ENCODE measurements at regions not wholly inside any gene's neighbourhood (a gene's known extent, or its start where the extent isn't known, plus 50 kb on each side); places are given as distances from the start of the nearest gene placed in this dataset.

DNA sequence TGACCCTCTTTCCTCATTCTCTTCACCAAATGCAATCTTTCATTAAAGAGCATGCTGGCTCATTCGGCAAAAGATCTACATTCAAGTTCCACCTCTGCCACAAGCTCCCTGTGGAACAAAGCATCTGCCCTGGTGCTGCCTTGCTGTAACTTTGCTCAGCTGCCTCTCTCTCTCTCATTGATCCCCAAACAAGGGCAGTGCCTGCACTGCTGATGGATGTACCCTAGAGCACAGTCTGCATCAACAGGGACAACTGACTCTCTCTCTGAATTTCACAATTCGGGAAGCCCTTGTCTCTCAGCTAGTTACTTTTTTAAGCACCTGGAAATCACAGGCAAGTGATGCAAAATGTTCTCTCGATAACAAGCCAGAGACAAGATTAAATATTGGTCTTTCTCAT is 174.0 kb upstream of the DIO2 start (continued):
- TF ChIP-seq NR1H2 (CRISPR knock-in tag; IDR thresholded peaks at IDR 0.05) (no peak), ELF4 (CRISPR knock-in tag; IDR thresholded peaks at IDR 0.05; ENCODE audit: low read depth) (no peak), ZBTB21 (CRISPR knock-in tag; IDR thresholded peaks at IDR 0.05; ENCODE audit: borderline replicate concordance) (no peak), TEAD1 (CRISPR knock-in tag; IDR thresholded peaks at IDR 0.05) (no peak), FOXK1 (CRISPR knock-in tag; IDR thresholded peaks at IDR 0.05) (no peak), HMGA2 (CRISPR knock-in tag; IDR thresholded peaks at IDR 0.05) (no peak)
- TF ChIP-seq, protein P1, sequence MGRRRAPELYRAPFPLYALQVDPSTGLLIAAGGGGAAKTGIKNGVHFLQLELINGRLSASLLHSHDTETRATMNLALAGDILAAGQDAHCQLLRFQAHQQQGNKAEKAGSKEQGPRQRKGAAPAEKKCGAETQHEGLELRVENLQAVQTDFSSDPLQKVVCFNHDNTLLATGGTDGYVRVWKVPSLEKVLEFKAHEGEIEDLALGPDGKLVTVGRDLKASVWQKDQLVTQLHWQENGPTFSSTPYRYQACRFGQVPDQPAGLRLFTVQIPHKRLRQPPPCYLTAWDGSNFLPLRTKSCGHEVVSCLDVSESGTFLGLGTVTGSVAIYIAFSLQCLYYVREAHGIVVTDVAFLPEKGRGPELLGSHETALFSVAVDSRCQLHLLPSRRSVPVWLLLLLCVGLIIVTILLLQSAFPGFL (CRISPR knock-in tag; IDR thresholded peaks at IDR 0.05; ENCODE audit: borderline replicate concordance) = no peak
- TF ChIP-seq, protein P2, sequence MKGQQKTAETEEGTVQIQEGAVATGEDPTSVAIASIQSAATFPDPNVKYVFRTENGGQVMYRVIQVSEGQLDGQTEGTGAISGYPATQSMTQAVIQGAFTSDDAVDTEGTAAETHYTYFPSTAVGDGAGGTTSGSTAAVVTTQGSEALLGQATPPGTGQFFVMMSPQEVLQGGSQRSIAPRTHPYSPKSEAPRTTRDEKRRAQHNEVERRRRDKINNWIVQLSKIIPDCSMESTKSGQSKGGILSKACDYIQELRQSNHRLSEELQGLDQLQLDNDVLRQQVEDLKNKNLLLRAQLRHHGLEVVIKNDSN (CRISPR knock-in tag; IDR thresholded peaks at IDR 0.05) = no peak

DNA sequence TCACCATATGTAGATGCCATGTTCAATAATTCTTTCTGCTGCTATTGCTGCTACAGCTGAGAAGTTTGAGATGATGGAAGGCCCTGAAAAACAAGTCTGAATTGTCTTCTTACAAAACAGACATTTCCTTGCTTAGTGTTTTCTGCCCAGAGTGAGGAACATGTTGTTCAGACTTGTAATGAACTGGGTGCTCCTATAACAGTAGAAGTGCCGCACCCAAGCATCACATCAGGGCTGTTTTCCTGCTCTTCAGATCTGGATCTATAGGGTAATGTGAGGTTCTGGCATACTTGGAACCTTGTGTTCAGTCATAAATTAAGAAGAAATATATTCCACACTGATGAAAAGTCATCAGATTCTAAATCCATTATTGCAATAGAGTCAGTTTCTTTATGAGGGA is 171.9 kb upstream of the DIO2 start:
- Mint-ChIP-seq H3K9me3 (peaks cover 12% of the 10 kb centered on the region; the same call in 1 of the 2 replicates), H3K36me3 (no peaks in the 10 kb centered on the region), H3K4me1 (0 out of 2 replicates have a peak, but pooled peaks cover 5% of the 10 kb centered on the region), H3K27ac (no peak overlapping the region), H3K4me3 (no peak overlapping the region), H3K27me3 (ENCODE audit: low read depth) (no peaks in the 10 kb centered on the region; the same call in 1 of the 2 replicates)
- ChIA-PET CTCF (no interaction called here), POLR2A (no interaction called here)
- ATAC-seq (no peak), DNase-seq (ENCODE audit: low spot score) (no peak)
- no peak for TF ChIP-seq ZNF219 (CRISPR knock-in tag; IDR thresholded peaks at IDR 0.05; ENCODE audit: borderline replicate concordance)
- TF ChIP-seq FOXP1 (CRISPR knock-in tag; IDR thresholded peaks at IDR 0.05; ENCODE audit: borderline replicate concordance) = no peak
- TF ChIP-seq, protein P3, sequence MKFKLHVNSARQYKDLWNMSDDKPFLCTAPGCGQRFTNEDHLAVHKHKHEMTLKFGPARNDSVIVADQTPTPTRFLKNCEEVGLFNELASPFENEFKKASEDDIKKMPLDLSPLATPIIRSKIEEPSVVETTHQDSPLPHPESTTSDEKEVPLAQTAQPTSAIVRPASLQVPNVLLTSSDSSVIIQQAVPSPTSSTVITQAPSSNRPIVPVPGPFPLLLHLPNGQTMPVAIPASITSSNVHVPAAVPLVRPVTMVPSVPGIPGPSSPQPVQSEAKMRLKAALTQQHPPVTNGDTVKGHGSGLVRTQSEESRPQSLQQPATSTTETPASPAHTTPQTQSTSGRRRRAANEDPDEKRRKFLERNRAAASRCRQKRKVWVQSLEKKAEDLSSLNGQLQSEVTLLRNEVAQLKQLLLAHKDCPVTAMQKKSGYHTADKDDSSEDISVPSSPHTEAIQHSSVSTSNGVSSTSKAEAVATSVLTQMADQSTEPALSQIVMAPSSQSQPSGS (CRISPR knock-in tag; IDR thresholded peaks at IDR 0.05; ENCODE audit: borderline replicate concordance, low read depth) = no peak
- TF ChIP-seq, protein P4, sequence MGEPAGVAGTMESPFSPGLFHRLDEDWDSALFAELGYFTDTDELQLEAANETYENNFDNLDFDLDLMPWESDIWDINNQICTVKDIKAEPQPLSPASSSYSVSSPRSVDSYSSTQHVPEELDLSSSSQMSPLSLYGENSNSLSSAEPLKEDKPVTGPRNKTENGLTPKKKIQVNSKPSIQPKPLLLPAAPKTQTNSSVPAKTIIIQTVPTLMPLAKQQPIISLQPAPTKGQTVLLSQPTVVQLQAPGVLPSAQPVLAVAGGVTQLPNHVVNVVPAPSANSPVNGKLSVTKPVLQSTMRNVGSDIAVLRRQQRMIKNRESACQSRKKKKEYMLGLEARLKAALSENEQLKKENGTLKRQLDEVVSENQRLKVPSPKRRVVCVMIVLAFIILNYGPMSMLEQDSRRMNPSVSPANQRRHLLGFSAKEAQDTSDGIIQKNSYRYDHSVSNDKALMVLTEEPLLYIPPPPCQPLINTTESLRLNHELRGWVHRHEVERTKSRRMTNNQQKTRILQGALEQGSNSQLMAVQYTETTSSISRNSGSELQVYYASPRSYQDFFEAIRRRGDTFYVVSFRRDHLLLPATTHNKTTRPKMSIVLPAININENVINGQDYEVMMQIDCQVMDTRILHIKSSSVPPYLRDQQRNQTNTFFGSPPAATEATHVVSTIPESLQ (CRISPR knock-in tag; IDR thresholded peaks at IDR 0.05) = no peak
- TF ChIP-seq, protein P5, sequence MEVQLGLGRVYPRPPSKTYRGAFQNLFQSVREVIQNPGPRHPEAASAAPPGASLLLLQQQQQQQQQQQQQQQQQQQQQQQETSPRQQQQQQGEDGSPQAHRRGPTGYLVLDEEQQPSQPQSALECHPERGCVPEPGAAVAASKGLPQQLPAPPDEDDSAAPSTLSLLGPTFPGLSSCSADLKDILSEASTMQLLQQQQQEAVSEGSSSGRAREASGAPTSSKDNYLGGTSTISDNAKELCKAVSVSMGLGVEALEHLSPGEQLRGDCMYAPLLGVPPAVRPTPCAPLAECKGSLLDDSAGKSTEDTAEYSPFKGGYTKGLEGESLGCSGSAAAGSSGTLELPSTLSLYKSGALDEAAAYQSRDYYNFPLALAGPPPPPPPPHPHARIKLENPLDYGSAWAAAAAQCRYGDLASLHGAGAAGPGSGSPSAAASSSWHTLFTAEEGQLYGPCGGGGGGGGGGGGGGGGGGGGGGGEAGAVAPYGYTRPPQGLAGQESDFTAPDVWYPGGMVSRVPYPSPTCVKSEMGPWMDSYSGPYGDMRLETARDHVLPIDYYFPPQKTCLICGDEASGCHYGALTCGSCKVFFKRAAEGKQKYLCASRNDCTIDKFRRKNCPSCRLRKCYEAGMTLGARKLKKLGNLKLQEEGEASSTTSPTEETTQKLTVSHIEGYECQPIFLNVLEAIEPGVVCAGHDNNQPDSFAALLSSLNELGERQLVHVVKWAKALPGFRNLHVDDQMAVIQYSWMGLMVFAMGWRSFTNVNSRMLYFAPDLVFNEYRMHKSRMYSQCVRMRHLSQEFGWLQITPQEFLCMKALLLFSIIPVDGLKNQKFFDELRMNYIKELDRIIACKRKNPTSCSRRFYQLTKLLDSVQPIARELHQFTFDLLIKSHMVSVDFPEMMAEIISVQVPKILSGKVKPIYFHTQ (CRISPR knock-in tag; IDR thresholded peaks at IDR 0.05) = no peak
- no peak for TF ChIP-seq SP1 (CRISPR knock-in tag; conservative IDR thresholded peaks at IDR 0.05)
- TF ChIP-seq FOXJ3 (CRISPR knock-in tag; IDR thresholded peaks at IDR 0.05; ENCODE audit: borderline replicate concordance) = no peak
- TF ChIP-seq ZNF671 (CRISPR knock-in tag; IDR thresholded peaks at IDR 0.05) = no peak
- TF ChIP-seq, protein P6, sequence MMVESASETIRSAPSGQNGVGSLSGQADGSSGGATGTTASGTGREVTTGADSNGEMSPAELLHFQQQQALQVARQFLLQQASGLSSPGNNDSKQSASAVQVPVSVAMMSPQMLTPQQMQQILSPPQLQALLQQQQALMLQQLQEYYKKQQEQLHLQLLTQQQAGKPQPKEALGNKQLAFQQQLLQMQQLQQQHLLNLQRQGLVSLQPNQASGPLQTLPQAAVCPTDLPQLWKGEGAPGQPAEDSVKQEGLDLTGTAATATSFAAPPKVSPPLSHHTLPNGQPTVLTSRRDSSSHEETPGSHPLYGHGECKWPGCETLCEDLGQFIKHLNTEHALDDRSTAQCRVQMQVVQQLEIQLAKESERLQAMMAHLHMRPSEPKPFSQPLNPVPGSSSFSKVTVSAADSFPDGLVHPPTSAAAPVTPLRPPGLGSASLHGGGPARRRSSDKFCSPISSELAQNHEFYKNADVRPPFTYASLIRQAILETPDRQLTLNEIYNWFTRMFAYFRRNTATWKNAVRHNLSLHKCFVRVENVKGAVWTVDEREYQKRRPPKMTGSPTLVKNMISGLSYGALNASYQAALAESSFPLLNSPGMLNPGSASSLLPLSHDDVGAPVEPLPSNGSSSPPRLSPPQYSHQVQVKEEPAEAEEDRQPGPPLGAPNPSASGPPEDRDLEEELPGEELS (CRISPR knock-in tag; IDR thresholded peaks at IDR 0.05) = no peak
- TF ChIP-seq, protein P7, sequence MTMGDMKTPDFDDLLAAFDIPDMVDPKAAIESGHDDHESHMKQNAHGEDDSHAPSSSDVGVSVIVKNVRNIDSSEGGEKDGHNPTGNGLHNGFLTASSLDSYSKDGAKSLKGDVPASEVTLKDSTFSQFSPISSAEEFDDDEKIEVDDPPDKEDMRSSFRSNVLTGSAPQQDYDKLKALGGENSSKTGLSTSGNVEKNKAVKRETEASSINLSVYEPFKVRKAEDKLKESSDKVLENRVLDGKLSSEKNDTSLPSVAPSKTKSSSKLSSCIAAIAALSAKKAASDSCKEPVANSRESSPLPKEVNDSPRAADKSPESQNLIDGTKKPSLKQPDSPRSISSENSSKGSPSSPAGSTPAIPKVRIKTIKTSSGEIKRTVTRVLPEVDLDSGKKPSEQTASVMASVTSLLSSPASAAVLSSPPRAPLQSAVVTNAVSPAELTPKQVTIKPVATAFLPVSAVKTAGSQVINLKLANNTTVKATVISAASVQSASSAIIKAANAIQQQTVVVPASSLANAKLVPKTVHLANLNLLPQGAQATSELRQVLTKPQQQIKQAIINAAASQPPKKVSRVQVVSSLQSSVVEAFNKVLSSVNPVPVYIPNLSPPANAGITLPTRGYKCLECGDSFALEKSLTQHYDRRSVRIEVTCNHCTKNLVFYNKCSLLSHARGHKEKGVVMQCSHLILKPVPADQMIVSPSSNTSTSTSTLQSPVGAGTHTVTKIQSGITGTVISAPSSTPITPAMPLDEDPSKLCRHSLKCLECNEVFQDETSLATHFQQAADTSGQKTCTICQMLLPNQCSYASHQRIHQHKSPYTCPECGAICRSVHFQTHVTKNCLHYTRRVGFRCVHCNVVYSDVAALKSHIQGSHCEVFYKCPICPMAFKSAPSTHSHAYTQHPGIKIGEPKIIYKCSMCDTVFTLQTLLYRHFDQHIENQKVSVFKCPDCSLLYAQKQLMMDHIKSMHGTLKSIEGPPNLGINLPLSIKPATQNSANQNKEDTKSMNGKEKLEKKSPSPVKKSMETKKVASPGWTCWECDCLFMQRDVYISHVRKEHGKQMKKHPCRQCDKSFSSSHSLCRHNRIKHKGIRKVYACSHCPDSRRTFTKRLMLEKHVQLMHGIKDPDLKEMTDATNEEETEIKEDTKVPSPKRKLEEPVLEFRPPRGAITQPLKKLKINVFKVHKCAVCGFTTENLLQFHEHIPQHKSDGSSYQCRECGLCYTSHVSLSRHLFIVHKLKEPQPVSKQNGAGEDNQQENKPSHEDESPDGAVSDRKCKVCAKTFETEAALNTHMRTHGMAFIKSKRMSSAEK (CRISPR knock-in tag; IDR thresholded peaks at IDR 0.05; ENCODE audit: borderline replicate concordance) = no peak
- TF ChIP-seq, protein P8, sequence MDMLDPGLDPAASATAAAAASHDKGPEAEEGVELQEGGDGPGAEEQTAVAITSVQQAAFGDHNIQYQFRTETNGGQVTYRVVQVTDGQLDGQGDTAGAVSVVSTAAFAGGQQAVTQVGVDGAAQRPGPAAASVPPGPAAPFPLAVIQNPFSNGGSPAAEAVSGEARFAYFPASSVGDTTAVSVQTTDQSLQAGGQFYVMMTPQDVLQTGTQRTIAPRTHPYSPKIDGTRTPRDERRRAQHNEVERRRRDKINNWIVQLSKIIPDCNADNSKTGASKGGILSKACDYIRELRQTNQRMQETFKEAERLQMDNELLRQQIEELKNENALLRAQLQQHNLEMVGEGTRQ (CRISPR knock-in tag; IDR thresholded peaks at IDR 0.05) = no peak
